GM19395 (cell line): ENCODE measurements at regions not wholly inside any gene's neighbourhood (a gene's known extent, or its start where the extent isn't known, plus 50 kb on each side); places are given as distances from the start of the nearest gene placed in this dataset.

Experiments used
- ATAC-seq: cut with Tn5 transposase; IDR thresholded peaks from one replicate; pipeline ENCODE4 v1.9.1; 2021; ENCODE audit warnings: mild to moderate bottlenecking, moderate library complexity; ENCODE audit not compliant: unreplicated experiment

- no peak for ATAC-seq
These were observed 197.5 kb upstream of the JARID2 start for GRCh38 chr6:15048367-15048766.

GRCh38 chr6:15058200-15059061, 187.4 kb upstream of the JARID2 start:
- no peak for ATAC-seq

DNA sequence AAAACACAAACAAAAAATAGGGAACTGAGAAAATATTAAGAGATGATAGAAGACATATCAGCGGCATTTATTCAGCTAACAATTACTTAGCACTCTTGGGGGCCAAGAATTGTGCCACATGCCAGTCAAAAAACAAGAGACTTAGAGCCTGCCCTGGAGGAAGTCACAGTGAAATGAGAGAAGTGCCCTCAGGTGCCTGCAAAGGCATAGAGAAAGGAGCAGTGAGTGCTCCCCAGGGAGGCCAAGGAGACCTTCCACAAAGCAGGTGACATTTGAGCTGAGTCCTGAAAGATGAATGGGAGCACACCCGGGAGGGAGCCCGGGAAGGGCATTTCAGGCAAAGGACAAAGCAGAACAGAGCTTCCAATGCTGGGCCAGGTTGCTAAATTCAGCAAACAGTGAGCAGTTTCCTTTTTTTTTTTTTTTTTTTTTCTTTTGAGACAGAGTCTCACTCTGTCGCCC, 184.7 kb upstream of the JARID2 start:
- no peak for ATAC-seq

DNA sequence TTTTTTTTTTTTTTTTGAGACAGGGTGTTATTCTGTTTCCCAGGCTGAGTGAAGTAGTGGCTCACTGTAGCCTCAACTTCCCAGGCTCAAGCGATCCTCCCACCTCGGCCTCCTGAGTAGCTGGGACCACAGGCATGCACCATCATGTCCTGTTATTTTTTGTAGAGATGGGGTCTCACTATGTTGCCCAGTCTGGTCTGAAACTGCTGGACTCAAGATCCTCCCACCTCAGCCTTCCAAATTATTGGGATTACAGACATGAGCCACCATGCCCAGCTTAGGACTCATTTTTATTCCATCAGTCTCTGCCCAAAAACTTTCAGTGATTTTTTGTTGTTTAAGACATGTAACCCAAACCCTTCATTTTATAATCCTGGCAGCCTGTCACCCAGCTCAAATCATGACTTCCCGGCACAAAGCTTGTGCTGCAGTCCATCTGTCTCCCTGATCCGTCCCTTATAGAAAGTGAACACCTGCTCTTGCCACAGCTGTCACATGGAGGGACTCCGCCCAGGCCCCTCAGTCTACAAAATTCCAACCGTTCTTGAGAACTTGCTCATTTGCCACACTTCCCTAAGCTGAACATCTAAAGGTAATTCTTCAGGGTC, 183.9 kb upstream of the JARID2 start:
- ATAC-seq: no peak

DNA sequence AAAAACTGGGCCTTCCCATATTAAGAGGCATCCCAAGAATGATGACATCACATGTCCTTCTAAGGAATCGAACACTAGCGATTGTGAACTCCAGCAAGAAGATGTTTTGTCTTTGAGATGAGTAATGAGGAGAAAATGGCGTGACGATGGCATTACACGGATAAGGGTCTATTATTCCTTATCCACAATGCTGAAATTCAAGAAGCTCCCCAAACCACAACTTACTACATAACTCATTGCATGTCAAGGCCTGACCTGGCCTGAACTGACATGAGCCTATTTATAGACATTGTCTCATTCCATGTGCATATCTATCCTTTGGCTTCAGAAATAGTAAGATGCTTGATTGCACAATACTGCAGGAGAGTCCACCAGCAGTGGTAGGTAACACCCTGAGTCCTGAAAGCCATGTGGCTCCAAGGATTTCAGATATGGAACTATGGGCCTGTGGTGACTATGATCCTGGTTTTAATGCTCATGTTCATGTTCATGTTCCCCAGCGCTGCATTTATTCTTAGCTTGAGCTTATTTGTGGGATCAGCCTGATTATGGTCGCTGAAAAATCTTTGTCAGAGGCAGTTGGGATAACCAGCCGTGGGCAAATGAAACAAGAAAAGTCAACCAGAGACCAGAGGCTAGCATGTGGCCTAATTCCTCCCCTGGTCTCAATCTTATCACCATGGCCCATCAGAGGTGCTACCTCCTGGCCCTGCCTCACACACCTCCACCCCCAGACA, 183.2 kb upstream of the JARID2 start:
- ATAC-seq: no peak

DNA sequence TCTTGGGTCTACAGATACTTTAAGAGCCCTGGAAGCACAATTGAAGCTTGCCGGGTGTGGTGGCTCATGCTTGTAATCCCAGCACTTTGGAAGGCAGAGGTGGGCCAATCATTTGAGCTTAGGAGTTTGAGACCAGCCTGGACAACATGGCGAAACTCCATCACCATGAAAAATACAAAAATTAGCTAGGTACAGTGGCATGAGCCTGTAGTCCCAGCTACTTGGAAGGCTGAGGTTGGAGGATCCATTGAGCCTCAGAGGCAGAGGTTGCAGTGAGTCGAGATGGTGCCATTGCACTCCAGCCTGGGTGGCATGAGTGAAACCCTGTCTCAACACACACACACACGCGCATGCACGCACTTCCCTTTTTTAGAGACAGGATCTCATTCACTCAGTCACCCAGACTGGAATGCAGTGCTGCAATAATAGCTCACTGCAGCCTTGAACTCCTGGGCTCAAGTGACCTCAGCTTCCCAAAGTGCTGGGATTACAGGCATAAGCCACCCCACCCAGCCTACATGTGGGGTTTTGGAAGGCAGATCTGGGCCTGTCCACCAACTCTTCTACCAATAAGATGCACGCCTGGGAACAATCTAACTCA, 182.5 kb upstream of the JARID2 start:
- no peak for ATAC-seq

DNA sequence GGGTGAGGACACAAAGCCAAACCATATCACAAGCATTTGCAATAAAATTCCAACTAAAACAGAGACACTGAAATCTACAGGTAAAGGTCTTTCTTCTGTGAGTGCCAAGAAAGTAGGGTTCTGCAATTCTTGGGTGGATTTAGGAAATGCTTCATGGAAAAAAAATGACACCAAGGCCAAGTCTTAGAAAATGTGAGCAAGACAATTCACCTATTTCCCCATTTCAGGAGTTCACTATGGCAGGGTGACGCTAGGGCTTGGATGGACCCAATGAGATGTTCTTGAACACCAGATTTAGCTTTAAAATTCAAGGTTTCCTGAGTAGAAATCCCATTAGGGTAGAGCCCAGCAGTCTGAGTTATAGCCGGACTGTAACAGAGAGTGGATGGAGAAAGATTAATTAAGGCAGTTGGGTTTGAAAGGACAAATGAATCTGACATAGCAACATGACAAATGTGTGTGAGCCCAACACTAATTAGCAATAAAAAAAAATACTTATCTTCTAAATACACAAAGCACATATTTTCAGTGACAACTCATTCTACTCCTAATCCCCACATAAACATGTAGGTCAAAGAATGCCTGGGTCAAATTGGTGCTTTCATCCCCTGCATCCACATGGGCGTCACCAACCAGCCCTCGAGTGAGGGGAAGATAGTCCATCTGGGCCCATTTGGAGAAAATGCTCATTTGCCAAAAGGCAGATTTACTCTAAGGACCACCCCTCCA, 180.4 kb upstream of the JARID2 start:
- ATAC-seq: no peak

DNA sequence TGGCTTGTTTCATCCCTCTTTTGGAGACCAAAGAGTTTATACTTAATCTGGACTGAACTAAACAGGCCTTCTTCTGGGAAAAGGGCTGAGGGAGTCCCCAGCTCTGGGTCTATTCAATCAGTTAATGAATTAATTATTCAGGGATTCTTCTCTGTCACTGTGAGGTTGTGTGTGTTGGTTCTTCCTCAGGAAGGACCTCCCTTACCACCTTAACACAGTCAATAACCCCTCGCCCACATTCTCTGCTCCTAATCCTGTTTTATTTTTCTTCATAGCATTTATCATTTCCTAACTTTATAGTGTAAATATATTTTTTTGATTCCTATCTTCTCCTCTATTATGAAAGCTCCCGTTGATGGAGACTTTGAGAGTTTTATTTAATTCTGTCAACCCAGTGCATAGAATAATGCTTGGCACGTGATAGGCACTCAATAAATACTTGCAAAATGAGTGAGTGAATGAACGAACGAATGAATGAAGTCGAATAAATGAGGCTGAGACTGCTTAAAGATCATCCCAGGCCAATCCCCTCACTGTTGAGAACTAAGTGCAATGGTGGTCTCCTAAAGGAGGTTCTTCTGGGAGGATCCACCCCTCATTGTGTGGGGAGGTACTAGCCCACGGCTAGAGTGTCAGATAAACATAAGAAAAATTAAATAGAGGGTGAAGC, 179.6 kb upstream of the JARID2 start:
- ATAC-seq: no peak

- no peak for ATAC-seq
These were observed 172.5 kb upstream of the JARID2 start for GRCh38 chr6:15073344-15073789.

DNA sequence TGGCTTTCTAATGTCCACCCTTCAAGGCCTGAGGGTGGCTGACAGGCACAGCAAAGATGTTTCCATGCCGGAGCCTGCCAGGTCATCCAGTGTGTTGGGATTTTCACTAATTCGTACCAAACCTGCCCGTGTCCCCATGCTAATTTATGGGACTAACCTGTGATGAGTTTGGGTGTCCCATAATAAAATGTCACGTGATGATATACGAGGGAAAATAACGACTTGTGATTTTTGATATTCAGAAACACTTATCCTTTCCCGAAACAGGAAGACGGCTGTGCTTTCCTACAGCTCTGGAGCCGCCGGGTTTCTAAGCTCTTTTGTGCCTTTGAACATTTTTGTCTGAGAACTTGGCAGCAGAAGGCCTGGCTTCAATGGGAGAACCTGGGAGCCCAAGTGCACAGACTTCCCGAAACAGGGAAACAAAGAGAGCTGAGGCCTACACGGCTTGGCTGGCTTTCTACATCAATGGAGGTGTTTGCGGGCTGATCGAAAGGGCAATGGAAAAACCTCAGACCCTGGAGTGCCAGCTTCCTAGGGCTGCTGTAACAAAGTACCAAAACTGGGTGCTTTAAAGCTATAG, 171.9 kb upstream of the JARID2 start:
- ATAC-seq: no peak

DNA sequence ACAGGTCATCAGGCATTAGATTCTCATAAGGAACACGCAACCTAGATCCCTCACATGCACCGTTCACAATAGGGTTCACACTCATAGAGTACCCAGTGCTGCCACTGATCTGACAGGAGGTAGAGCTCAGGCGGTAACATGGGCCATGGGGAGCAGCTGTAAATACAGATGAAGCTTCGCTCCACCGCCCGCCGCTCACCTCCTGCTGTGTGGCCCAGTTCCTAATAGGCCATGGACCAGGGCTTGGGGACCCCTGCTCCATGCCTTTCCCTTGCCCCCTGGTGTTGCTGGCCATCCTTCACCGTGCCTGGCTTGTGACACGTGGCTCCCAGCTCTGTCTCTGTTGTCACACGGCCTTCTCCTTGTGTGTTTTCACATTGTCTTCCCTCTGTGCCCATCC, 171.1 kb upstream of the JARID2 start:
- ATAC-seq: no peak

GRCh38 chr6:15076565-15076964, 169.3 kb upstream of the JARID2 start:
- no peak for ATAC-seq

- ATAC-seq: no peak
These were observed 168.9 kb upstream of the JARID2 start for GRCh38 chr6:15077006-15077405.

DNA sequence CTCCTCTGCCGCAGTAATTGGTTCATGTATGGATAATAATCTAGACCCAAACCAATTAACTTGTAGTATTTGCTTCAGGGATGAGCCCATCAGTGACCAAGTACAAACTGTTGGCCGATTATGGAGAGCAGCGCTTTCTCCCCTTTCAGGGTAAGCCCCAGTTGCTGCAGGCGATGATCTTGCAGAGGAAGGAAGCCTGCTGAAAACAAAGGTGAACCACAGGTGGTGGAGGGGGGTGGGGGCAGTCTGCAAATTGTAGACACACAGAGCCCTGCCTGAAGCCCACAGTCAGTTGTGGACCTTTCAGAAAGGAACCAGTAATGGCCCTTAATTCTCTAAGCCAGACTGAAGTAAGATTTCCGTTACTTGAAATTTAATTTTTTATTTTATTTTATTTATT, 167.9 kb upstream of the JARID2 start:
- no peak for ATAC-seq

DNA sequence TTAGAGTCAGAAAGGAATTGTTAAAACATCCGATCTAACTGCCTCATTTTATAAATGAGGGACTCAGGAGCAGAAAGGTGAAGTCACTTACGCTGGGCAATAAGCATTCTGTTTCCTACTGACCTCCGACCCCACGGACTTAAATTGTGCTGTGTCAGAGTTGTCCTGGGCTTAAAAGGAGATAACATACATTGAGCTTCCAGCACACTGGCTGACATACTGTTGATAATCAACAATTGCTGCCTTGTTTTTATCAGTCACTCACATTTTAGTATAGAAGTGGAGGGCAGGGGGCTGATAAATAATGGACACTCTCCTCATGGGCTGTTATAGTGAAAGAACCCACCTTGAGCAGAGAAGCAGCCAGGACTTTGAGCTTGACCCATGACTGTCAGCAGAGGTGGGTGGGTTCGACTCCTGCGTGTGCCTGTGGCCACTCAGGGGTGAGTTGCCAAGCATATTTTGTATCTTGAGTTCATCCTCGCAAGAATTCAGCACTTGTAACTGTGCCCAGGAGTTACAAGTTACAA, 166.5 kb upstream of the JARID2 start:
- ATAC-seq: no peak

DNA sequence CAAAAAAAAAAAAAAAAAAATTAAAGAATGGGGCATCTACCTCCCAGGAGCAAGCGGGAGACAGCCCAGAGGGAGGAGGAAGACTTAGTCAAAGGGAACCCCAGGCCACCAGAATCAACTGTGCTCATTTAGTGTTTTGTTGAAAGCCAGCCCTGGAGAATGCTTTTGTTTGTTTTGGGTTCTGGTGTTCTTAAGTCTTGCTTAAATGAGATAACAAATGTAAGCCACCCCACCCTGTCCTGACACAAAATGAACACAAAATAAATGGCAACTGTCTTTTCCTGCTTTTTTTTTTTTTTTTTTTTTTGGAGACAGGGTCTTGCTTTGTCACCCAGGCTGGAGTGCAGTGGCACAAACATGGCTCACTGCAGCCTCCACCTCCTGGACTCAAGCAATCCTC, 165.0 kb upstream of the JARID2 start:
- ATAC-seq: no peak

GRCh38 chr6:15081447-15081846, 164.4 kb upstream of the JARID2 start:
- ATAC-seq: no peak

DNA sequence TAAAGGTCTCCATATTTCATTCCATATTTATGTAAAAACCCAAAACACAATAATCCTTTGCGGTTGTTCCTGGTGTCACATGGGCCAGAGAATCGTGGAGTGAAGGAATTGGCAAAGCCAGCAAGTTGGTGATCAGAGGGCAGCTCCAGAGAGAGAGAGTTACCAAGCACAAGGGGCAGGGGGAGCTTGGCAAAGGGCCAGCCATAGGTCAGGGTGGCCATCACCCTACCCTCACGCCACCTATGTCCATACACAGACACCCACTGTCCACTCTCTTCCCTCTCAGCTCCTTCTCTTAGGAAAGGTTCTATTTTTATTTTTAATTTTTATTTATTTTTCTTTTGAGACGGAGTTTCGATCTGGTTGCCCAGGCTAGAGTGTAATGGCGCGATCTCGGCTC, 163.2 kb upstream of the JARID2 start:
- no peak for ATAC-seq

- ATAC-seq: no peak
These were observed 159.3 kb upstream of the JARID2 start for GRCh38 chr6:15086348-15087158.
